CD14-positive monocyte (primary cell): ENCODE measurements at regions not wholly inside any gene's neighbourhood (a gene's known extent, or its start where the extent isn't known, plus 50 kb on each side); places are given as distances from the start of the nearest gene placed in this dataset.

ENCODE experiments used
- DNase-seq, 3 donors: peaks; one replicate each; pipeline ENCODE4 v3.0.0-alpha.2; 2011 to 2022
- H2AFZ ChIP-seq: 2 replicates; pipeline ENCODE4 v1.6.0; 2012; ENCODE audit warnings: mild to moderate bottlenecking, low read depth, low read length, inconsistent platforms; ENCODE audit not compliant: insufficient read depth, poor library complexity, severe bottlenecking
- H3K27ac ChIP-seq, 2 donors: 1 replicate in 1 of 2; 2 replicates in 1 of 2; pipeline ENCODE4 v1.5.1; 2012 to 2013; ENCODE audit warnings: low read length in 2 of 2, control low read depth in 1 of 2, inconsistent platforms in 1 of 2, low read depth in 1 of 2, mild to moderate bottlenecking in 1 of 2
- H3K27me3 ChIP-seq, 2 donors: one replicate each; pipeline versions ENCODE4 v1.6.0 to v1.6.1; 2011 to 2013; ENCODE audit warnings: low read length in 2 of 2; ENCODE audit not compliant: control insufficient read depth in 2 of 2, insufficient read depth in 2 of 2
- H3K36me3 ChIP-seq, 2 donors: replicated peaks in 1 of 2; 1 replicate in 1 of 2; 2 replicates in 1 of 2; pipeline versions ENCODE4 v1.5.1 to v1.6.1; 2012 to 2013; ENCODE audit warnings: low read length in 2 of 2, control low read depth in 1 of 2, inconsistent platforms in 1 of 2, mild to moderate bottlenecking in 1 of 2; ENCODE audit not compliant: insufficient read depth in 2 of 2, control insufficient read depth in 1 of 2
- H3K4me1 ChIP-seq, 2 donors: 1 replicate in 1 of 2; 2 replicates in 1 of 2; pipeline versions ENCODE4 v1.5.1 to v1.6.1; 2012 to 2013; ENCODE audit warnings: low read length in 2 of 2, control low read depth in 1 of 2, inconsistent platforms in 1 of 2, mild to moderate bottlenecking in 1 of 2, moderate library complexity in 1 of 2; ENCODE audit not compliant: insufficient read depth in 2 of 2, control insufficient read depth in 1 of 2
- H3K4me2 ChIP-seq: replicated peaks from 2 replicates; pipeline ENCODE3; 2012; ENCODE audit warnings: low read length, moderate library complexity, mild to moderate bottlenecking; ENCODE audit not compliant: poor library complexity, severe bottlenecking; ENCODE audit errors: extremely low read depth
- H3K4me3 ChIP-seq, 3 experiments: fragments of 200-600 bp in 1 of 3; sonication (generic) in 1 of 3; replicated peaks in 1 of 3; 1 replicate in 2 of 3; 2 replicates in 1 of 3; pipeline ENCODE4 v1.5.1; 2011 to 2013; ENCODE audit warnings: low read length in 3 of 3, mild to moderate bottlenecking in 3 of 3, control low read depth in 2 of 3, low read depth in 2 of 3, inconsistent platforms in 1 of 3, moderate library complexity in 1 of 3
- H3K79me2 ChIP-seq: 2 replicates; pipeline ENCODE4 v1.6.0; 2012; ENCODE audit warnings: mild to moderate bottlenecking, control low read depth, inconsistent platforms, low read length, moderate library complexity; ENCODE audit not compliant: insufficient read depth
- H3K9ac ChIP-seq: 2 replicates; pipeline ENCODE4 v1.6.0; 2017; ENCODE audit warnings: low read length, mild to moderate bottlenecking; ENCODE audit not compliant: insufficient read depth, poor library complexity, severe bottlenecking
- H3K9me3 ChIP-seq, 2 donors: replicated peaks in 1 of 2; 1 replicate in 1 of 2; 2 replicates in 1 of 2; pipeline versions ENCODE4 v1.5.1 to v1.6.1; 2012 to 2013; ENCODE audit warnings: low read length in 2 of 2, control low read depth in 1 of 2; ENCODE audit not compliant: control insufficient read depth in 1 of 2, insufficient read depth in 1 of 2
- H4K20me1 ChIP-seq: 2 replicates; pipeline ENCODE4 v1.6.0; 2012; ENCODE audit warnings: mild to moderate bottlenecking, low read length, control low read depth, moderate library complexity; ENCODE audit not compliant: insufficient read depth
- H3K27ac Mint-ChIP-seq, 7 donors: one replicate each; pipeline ENCODE4 v1.8.0; 2020; ENCODE audit warnings: mild to moderate bottlenecking in 7 of 7, mixed read lengths in 7 of 7, moderate library complexity in 6 of 7, inconsistent platforms in 2 of 7
- H3K27me3 Mint-ChIP-seq, 3 donors: one replicate each; pipeline ENCODE4 v1.8.0; 2021 to 2022; ENCODE audit warnings: low read depth in 3 of 3, mild to moderate bottlenecking in 3 of 3, mixed read lengths in 3 of 3, moderate library complexity in 3 of 3, inconsistent platforms in 1 of 3
- H3K36me3 Mint-ChIP-seq, 2 donors: one replicate each; pipeline ENCODE4 v1.8.0; 2020; ENCODE audit warnings: mixed read lengths in 2 of 2, inconsistent platforms in 1 of 2, mild to moderate bottlenecking in 1 of 2
- H3K4me1 Mint-ChIP-seq: one replicate; pipeline ENCODE4 v1.8.0; 2020; ENCODE audit warnings: mild to moderate bottlenecking, mixed read lengths
- H3K4me3 Mint-ChIP-seq, 2 donors: one replicate each; pipeline ENCODE4 v1.8.0; 2020; ENCODE audit warnings: mild to moderate bottlenecking in 2 of 2, mixed read lengths in 2 of 2, moderate library complexity in 1 of 2
- H3K9me3 Mint-ChIP-seq, 7 donors: one replicate each; pipeline ENCODE4 v1.8.0; 2020 to 2022; ENCODE audit warnings: mixed read lengths in 7 of 7, mild to moderate bottlenecking in 6 of 7, moderate library complexity in 6 of 7, inconsistent platforms in 2 of 7
- CTCF ChIP-seq: fragments of 200-600 bp; IDR thresholded peaks from one replicate; pipeline ENCODE4 v1.8.0; 2022; ENCODE audit warnings: antibody characterized with exemption, mild to moderate bottlenecking
- WGBS: methylation state at CpG from one replicate; pipeline ENCODE4 v1.1.5; 2013; ENCODE audit warnings: missing lambda C conversion rate; ENCODE audit not compliant: insufficient coverage; 5-methylcytosine and 5-hydroxymethylcytosine counted together
- intact Hi-C, 2 donors: fragments of 100-400 bp; cut with micrococcal nuclease; formaldehyde crosslinking; loops; one replicate each; pipeline versions ENCODE4 v1.15.0 to v1.15.1; 2023

GRCh38 chr14:61881046-61881445, 118.8 kb downstream of the SNAPC1 start:
- no peak overlapping the region for H3K4me3 ChIP-seq
- Mint-ChIP-seq H3K36me3 (no peaks in the 10 kb centered on the region), H3K9me3 (peaks cover 0 to 8% (median 0%) of the 10 kb centered on the region in 7 donors), H3K27ac (peak overlapping the region in 1 of 7 donors; percentile 3), H3K4me1 (no peaks in the 10 kb centered on the region), H3K27me3 (peaks cover 12 to 33% (median 21%) of the 10 kb centered on the region in 3 donors), H3K4me3 (no peak overlapping the region)
- no peak overlapping the region for H3K9ac ChIP-seq
- WGBS, result no CpG with 5 or more reads among the region's 1 CpG
- H3K79me2 ChIP-seq, result no peaks in the 10 kb centered on the region
- no peaks in the 10 kb centered on the region for H4K20me1 ChIP-seq
- no peak for DNase-seq
- H3K4me1 ChIP-seq, result no peaks in the 10 kb centered on the region
- H3K27ac ChIP-seq, result no peak overlapping the region
- no peak overlapping the region for H3K4me2 ChIP-seq
- H2AFZ ChIP-seq, result no peak overlapping the region
- H3K36me3 ChIP-seq, result no peaks in the 10 kb centered on the region
- intact Hi-C loops, result no loop called here
- no peaks in the 10 kb centered on the region for H3K9me3 ChIP-seq
- H3K27me3 ChIP-seq, result peaks cover 6% of the 10 kb centered on the region in 2 donors
- no peak for TF ChIP-seq CTCF

- H4K20me1 ChIP-seq, result no peaks in the 10 kb centered on the region
- Mint-ChIP-seq H3K4me3 (no peak overlapping the region), H3K27ac (no peak overlapping the region), H3K36me3 (no peaks in the 10 kb centered on the region), H3K9me3 (peaks cover 0 to 8% (median 0%) of the 10 kb centered on the region in 7 donors), H3K4me1 (peaks cover 10% of the 10 kb centered on the region), H3K27me3 (peaks cover 6 to 13% (median 8%) of the 10 kb centered on the region in 3 donors)
- no peak overlapping the region for H3K27ac ChIP-seq
- H3K79me2 ChIP-seq, result no peaks in the 10 kb centered on the region
- intact Hi-C loops, result no loop called here
- H3K27me3 ChIP-seq, result peaks cover 0 to 2% of the 10 kb centered on the region in 2 donors
- H3K9ac ChIP-seq, result no peak overlapping the region
- no peak for TF ChIP-seq CTCF
- no peak overlapping the region for H3K4me2 ChIP-seq
- WGBS, result no CpG with 5 or more reads among the region's 2 CpGs
- H3K36me3 ChIP-seq, result no peaks in the 10 kb centered on the region
- H3K4me3 ChIP-seq, result no peak overlapping the region
- DNase-seq, result no peak
- peaks cover 8 to 9% of the 10 kb centered on the region in 2 donors for H3K4me1 ChIP-seq
- H3K9me3 ChIP-seq, result no peaks in the 10 kb centered on the region
- no peak overlapping the region for H2AFZ ChIP-seq
Observed at GRCh38 chr14:61884711-61885110, 122.5 kb downstream of the SNAPC1 start.
